ENCODE measurements at regions not wholly inside any gene's neighbourhood (a gene's known extent, or its start where the extent isn't known, plus 50 kb on each side); places are given as distances from the start of the nearest gene placed in this dataset.
"Not testable (repeated sequence)": the region's sequence is repeated elsewhere in the genome, so short reads cannot be mapped to it uniquely, and the experiment has no call there.

- H3K9me3 Mint-ChIP-seq (ENCODE audit: unreplicated experiment) = no peaks in the 10 kb centered on the region
- H3K27me3 Mint-ChIP-seq (ENCODE audit: unreplicated experiment) = peaks cover 7% of the 10 kb centered on the region
- no peak overlapping the region for H3K4me3 Mint-ChIP-seq (ENCODE audit: unreplicated experiment)
- no peak overlapping the region for H3K27ac Mint-ChIP-seq (ENCODE audit: unreplicated experiment)
- no peaks in the 10 kb centered on the region for H3K4me1 Mint-ChIP-seq (ENCODE audit: unreplicated experiment)
- TF ChIP-seq, protein P1, sequence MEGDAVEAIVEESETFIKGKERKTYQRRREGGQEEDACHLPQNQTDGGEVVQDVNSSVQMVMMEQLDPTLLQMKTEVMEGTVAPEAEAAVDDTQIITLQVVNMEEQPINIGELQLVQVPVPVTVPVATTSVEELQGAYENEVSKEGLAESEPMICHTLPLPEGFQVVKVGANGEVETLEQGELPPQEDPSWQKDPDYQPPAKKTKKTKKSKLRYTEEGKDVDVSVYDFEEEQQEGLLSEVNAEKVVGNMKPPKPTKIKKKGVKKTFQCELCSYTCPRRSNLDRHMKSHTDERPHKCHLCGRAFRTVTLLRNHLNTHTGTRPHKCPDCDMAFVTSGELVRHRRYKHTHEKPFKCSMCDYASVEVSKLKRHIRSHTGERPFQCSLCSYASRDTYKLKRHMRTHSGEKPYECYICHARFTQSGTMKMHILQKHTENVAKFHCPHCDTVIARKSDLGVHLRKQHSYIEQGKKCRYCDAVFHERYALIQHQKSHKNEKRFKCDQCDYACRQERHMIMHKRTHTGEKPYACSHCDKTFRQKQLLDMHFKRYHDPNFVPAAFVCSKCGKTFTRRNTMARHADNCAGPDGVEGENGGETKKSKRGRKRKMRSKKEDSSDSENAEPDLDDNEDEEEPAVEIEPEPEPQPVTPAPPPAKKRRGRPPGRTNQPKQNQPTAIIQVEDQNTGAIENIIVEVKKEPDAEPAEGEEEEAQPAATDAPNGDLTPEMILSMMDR (IDR thresholded peaks at IDR 0.05; ENCODE audit: unreplicated experiment) = no peak
- H3K36me3 Mint-ChIP-seq (ENCODE audit: low read depth, unreplicated experiment) = no peaks in the 10 kb centered on the region
- no peak for DNase-seq (ENCODE audit: low spot score)
These were observed 167.3 kb upstream of the C1GALT1 start for GRCh38 chr7:7014827-7015595.

GRCh38 chr7:7017707-7018280 is 164.6 kb upstream of the C1GALT1 start:
- H3K4me1 Mint-ChIP-seq (ENCODE audit: unreplicated experiment) = no peaks in the 10 kb centered on the region
- no peak overlapping the region for H3K27ac Mint-ChIP-seq (ENCODE audit: unreplicated experiment)
- no peaks in the 10 kb centered on the region for H3K9me3 Mint-ChIP-seq (ENCODE audit: unreplicated experiment)
- no peak for DNase-seq (ENCODE audit: low spot score)
- no peaks in the 10 kb centered on the region for H3K36me3 Mint-ChIP-seq (ENCODE audit: low read depth, unreplicated experiment)
- TF ChIP-seq, protein P1 (IDR thresholded peaks at IDR 0.05; ENCODE audit: unreplicated experiment) = no peak
- no peak overlapping the region for H3K4me3 Mint-ChIP-seq (ENCODE audit: unreplicated experiment)
- H3K27me3 Mint-ChIP-seq (ENCODE audit: unreplicated experiment) = no peaks in the 10 kb centered on the region

- DNase-seq (ENCODE audit: low spot score) = no peak
These were observed 164.1 kb upstream of the C1GALT1 start for GRCh38 chr7:7018290-7018689.

GRCh38 chr7:7032221-7032620 is 150.1 kb upstream of the C1GALT1 start:
- DNase-seq (ENCODE audit: low spot score) = no peak
- H3K4me3 Mint-ChIP-seq (ENCODE audit: unreplicated experiment) = no peak overlapping the region
- H3K9me3 Mint-ChIP-seq (ENCODE audit: unreplicated experiment) = no peaks in the 10 kb centered on the region
- TF ChIP-seq, protein P1 (IDR thresholded peaks at IDR 0.05; ENCODE audit: unreplicated experiment) = no peak
- no peaks in the 10 kb centered on the region for H3K4me1 Mint-ChIP-seq (ENCODE audit: unreplicated experiment)
- H3K27me3 Mint-ChIP-seq (ENCODE audit: unreplicated experiment) = peaks cover 2% of the 10 kb centered on the region
- H3K27ac Mint-ChIP-seq (ENCODE audit: unreplicated experiment) = no peak overlapping the region
- H3K36me3 Mint-ChIP-seq (ENCODE audit: low read depth, unreplicated experiment) = no peaks in the 10 kb centered on the region

More at GRCh38 chr7:7018290-7018689, 164.1 kb upstream of the C1GALT1 start:
- Mint-ChIP-seq H3K4me3 (ENCODE audit: unreplicated experiment) (no peak overlapping the region), H3K4me1 (ENCODE audit: unreplicated experiment) (no peaks in the 10 kb centered on the region), H3K27me3 (ENCODE audit: unreplicated experiment) (no peaks in the 10 kb centered on the region), H3K36me3 (ENCODE audit: low read depth, unreplicated experiment) (no peaks in the 10 kb centered on the region), H3K27ac (ENCODE audit: unreplicated experiment) (no peak overlapping the region), H3K9me3 (ENCODE audit: unreplicated experiment) (no peaks in the 10 kb centered on the region)
- TF ChIP-seq, protein P1 (IDR thresholded peaks at IDR 0.05; ENCODE audit: unreplicated experiment) = no peak

DNA sequence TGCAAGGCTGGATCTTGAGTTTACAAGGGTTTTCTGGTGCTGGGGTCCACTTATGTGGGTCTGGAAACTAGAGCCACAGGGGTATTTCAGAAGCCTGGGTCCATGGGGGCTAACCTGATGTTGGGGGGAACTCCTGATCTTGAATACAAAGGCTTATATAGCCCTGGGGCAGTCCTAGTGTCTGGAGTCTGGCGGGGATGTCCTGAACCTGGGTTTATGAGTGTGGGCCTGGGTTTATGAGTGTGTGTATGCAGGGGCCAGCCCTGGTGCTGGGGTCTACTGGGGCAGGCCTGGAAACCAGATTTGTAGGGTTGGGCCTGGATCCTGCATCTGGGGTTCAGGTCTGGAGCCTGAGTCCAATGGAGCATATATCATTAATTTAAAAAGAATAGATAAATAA is 146.5 kb upstream of the C1GALT1 start:
- no peaks in the 10 kb centered on the region for H3K36me3 Mint-ChIP-seq (ENCODE audit: low read depth, unreplicated experiment)
- no peak for DNase-seq (ENCODE audit: low spot score)

DNA sequence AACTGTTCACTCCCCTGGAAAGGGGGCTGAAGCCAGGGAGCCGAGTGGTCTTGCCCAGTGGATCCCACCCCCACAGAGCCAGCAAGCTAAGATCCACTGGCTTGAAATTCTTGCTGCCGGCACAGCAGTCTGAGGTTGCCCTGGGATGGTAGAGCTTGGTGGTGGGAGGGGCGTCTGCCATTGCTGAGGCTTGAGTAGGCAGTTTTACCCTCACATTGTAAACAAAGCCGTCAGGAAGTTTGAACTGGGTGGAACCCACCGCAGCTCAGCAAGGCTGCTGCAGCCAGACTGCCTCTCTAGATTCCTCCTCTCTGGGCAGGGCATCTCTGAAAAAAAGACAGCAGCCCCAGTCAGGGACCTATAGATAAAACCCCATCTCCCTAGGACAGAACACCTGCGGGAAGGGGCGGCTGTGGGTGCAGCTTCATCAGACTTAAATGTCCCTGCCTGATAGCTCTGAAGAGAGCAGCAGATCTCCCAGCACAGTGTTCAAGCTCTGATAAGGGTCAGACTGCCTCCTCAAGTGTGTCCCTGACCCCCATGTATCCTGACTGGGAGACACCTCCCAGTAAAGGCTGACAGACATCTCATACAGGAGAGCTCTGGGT is 140.0 kb upstream of the C1GALT1 start:
- not testable (repeated sequence) for DNase-seq (ENCODE audit: low spot score); H3K36me3 Mint-ChIP-seq (ENCODE audit: low read depth, unreplicated experiment); H3K27me3 Mint-ChIP-seq (ENCODE audit: unreplicated experiment); H3K4me1 Mint-ChIP-seq (ENCODE audit: unreplicated experiment); H3K9me3 Mint-ChIP-seq (ENCODE audit: unreplicated experiment); H3K27ac Mint-ChIP-seq (ENCODE audit: unreplicated experiment); H3K4me3 Mint-ChIP-seq (ENCODE audit: unreplicated experiment)

More for the DNA sequence above, 146.5 kb upstream of the C1GALT1 start:
- no peak overlapping the region for H3K27ac Mint-ChIP-seq (ENCODE audit: unreplicated experiment)
- no peaks in the 10 kb centered on the region for H3K27me3 Mint-ChIP-seq (ENCODE audit: unreplicated experiment)
- no peak overlapping the region for H3K4me3 Mint-ChIP-seq (ENCODE audit: unreplicated experiment)
- TF ChIP-seq, protein P1 (IDR thresholded peaks at IDR 0.05; ENCODE audit: unreplicated experiment) = no peak
- no peaks in the 10 kb centered on the region for H3K4me1 Mint-ChIP-seq (ENCODE audit: unreplicated experiment)
- H3K9me3 Mint-ChIP-seq (ENCODE audit: unreplicated experiment) = no peaks in the 10 kb centered on the region
